ENCODE measurements at regions not wholly inside any gene's neighbourhood (a gene's known extent, or its start where the extent isn't known, plus 50 kb on each side); places are given as distances from the start of the nearest gene placed in this dataset.

DNA sequence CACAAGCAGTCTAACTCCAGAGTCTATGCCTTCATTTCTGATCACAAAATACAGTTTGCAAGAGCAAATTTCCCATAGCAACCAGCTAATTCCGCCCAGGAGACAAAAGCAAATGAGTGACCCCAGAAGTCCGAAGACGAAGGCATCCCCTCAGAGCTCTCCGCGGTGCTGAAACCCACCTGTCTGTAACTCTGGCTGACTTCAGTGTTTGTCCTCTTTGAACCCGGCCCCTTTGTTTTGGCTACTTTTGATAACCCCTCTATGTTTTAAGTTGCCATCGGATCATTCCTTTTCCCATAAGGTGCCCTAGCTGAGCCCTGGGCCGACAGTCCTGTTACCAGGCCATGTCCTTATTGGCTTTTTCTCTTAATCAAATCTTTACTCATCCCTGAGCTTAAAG lies 515.8 kb downstream of the PTPRU start:
- Mint-ChIP-seq H3K27ac (no peak overlapping the region), H3K9me3 (no peaks in the 10 kb centered on the region), H3K4me1 (no peaks in the 10 kb centered on the region), H3K27me3 (ENCODE audit: low read depth) (peaks cover 22% of the 10 kb centered on the region), H3K4me3 (no peak overlapping the region), H3K36me3 (ENCODE audit: low read depth) (no peaks in the 10 kb centered on the region)
- TF ChIP-seq CTCF (IDR thresholded peaks at IDR 0.05; ENCODE audit: unreplicated experiment in 3 of 3), result no peak

- H3K36me3 Mint-ChIP-seq (ENCODE audit: low read depth), result no peaks in the 10 kb centered on the region
- no peak for TF ChIP-seq CTCF (IDR thresholded peaks at IDR 0.05; ENCODE audit: unreplicated experiment in 3 of 3)
- peaks cover 30% of the 10 kb centered on the region for H3K27me3 Mint-ChIP-seq (ENCODE audit: low read depth)
- H3K4me1 Mint-ChIP-seq, result no peaks in the 10 kb centered on the region
- H3K4me3 Mint-ChIP-seq, result no peak overlapping the region
- no peaks in the 10 kb centered on the region for H3K9me3 Mint-ChIP-seq
- H3K27ac Mint-ChIP-seq, result no peak overlapping the region
Measured at GRCh38 chr1:29749024-29749945, 513.0 kb downstream of the PTPRU start.

GRCh38 chr1:29747196-29747595 lies 510.9 kb downstream of the PTPRU start:
- Mint-ChIP-seq H3K36me3 (ENCODE audit: low read depth) (no peaks in the 10 kb centered on the region), H3K4me3 (no peak overlapping the region), H3K27me3 (ENCODE audit: low read depth) (peaks cover 45% of the 10 kb centered on the region), H3K27ac (no peak overlapping the region), H3K4me1 (no peaks in the 10 kb centered on the region), H3K9me3 (no peaks in the 10 kb centered on the region)
- TF ChIP-seq CTCF (IDR thresholded peaks at IDR 0.05; ENCODE audit: unreplicated experiment in 3 of 3), result no peak

GRCh38 chr1:29746076-29746665 lies 509.8 kb downstream of the PTPRU start:
- peaks cover 44% of the 10 kb centered on the region for H3K27me3 Mint-ChIP-seq (ENCODE audit: low read depth)
- H3K36me3 Mint-ChIP-seq (ENCODE audit: low read depth), result no peaks in the 10 kb centered on the region
- no peak overlapping the region for H3K4me3 Mint-ChIP-seq
- TF ChIP-seq CTCF (IDR thresholded peaks at IDR 0.05; ENCODE audit: unreplicated experiment in 3 of 3), result no peak
- no peaks in the 10 kb centered on the region for H3K4me1 Mint-ChIP-seq
- no peaks in the 10 kb centered on the region for H3K9me3 Mint-ChIP-seq
- H3K27ac Mint-ChIP-seq, result no peak overlapping the region

- Mint-ChIP-seq H3K27ac (no peak overlapping the region), H3K4me1 (no peaks in the 10 kb centered on the region), H3K9me3 (no peaks in the 10 kb centered on the region), H3K36me3 (ENCODE audit: low read depth) (no peaks in the 10 kb centered on the region), H3K27me3 (ENCODE audit: low read depth) (peaks cover 47% of the 10 kb centered on the region), H3K4me3 (no peak overlapping the region)
- no peak for TF ChIP-seq CTCF (IDR thresholded peaks at IDR 0.05; ENCODE audit: unreplicated experiment in 3 of 3)
Measured at GRCh38 chr1:29744684-29745490, 508.6 kb downstream of the PTPRU start.
